ENCODE measurements at regions not wholly inside any gene's neighbourhood (a gene's known extent, or its start where the extent isn't known, plus 50 kb on each side); places are given as distances from the start of the nearest gene placed in this dataset.

- TF ChIP-seq CTCF (IDR thresholded peaks at IDR 0.05 in 4 of 5, conservative IDR thresholded peaks at IDR 0.05 in 1 of 5) (no peak), POLR2A (IDR thresholded peaks at IDR 0.05) (no peak)
Measured at GRCh38 chr14:37855871-37856270, 260.4 kb downstream of the TTC6 start.
